GM18498 (cell line): ENCODE measurements at regions not wholly inside any gene's neighbourhood (a gene's known extent, or its start where the extent isn't known, plus 50 kb on each side); places are given as distances from the start of the nearest gene placed in this dataset.
"Not testable (repeated sequence)": the region's sequence is repeated elsewhere in the genome, so short reads cannot be mapped to it uniquely, and the experiment has no call there.

Source experiments
- ATAC-seq: cut with Tn5 transposase; IDR thresholded peaks from one replicate; pipeline ENCODE4 v1.9.1; 2021; ENCODE audit warnings: mild to moderate bottlenecking, moderate library complexity; ENCODE audit not compliant: unreplicated experiment

DNA sequence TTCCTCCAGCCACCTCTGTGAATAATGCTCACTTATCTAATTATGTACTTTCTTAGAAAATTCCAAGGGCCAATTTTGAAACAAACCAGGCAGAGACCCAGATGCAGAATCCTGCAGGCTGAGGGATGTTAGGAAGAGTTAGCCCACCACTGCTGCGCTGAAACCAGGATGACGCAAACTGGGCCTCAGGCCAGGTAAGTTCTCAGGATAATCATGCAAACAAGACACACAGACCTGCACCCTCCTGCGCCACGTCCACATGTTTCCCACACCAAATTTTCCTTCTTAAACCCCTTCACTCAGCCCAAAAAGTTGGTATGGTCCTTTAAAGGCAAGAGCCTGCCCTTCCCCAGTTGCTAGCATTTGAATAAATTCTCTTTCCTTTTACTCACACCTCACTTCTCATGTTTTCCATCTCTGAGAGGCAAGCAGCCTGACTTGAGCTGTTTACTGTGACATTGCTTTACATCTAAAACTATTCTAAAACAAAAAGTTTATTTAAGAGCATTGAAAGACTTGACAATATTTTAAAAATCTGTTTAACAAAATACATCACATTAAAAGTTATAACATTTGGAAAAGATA, 887.1 kb downstream of the LRRIQ3 start:
- no peak for ATAC-seq

DNA sequence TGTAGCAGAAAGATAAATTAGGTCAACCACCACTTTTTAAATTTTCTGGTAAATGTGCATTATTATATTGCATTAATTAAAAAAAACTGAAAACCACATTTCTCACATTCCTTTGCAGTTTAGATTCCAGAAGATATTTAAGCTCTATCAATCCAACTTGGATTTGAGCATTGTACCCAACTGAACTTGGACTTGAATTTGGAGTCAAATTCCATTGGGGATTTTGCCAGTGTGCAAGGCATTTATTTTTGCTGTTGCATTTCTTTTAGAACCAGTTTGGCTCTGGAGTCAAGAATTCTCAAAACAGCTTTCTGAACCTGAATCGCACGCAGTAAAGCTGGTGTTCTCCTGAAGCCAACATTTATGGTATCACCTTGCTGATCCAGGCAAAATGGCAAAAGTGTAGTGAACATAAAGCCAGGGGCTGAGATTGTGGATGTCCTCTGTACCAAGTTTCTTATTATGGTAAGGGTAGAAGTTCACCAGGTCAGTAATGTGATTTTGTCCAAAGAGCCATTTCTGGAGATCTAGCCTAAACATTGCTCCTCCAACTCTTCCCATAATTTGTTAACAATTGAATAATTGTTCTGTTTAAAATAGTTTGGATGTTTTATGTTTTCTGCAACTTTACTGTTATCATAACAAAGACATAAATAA, 890.9 kb downstream of the LRRIQ3 start:
- no peak for ATAC-seq

DNA sequence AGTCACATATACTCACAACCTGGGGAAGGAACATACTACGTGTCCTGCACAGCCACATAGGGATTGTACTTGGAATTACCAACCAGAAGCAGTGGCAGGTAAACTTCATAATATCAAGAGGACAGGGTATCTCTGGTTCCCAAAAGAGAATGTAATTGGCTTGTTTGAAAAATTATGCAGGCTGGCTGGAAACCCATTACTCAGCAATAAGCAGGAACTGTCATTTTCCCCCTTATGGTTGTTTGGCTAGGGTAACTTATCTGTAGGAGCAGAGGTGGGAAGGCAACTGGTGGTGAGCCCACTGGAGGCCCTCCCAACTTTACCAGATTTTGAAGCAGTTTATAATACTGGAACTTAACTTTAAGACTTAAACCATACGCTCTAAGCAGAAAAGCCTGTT, 924.1 kb downstream of the LRRIQ3 start:
- no peak for ATAC-seq

DNA sequence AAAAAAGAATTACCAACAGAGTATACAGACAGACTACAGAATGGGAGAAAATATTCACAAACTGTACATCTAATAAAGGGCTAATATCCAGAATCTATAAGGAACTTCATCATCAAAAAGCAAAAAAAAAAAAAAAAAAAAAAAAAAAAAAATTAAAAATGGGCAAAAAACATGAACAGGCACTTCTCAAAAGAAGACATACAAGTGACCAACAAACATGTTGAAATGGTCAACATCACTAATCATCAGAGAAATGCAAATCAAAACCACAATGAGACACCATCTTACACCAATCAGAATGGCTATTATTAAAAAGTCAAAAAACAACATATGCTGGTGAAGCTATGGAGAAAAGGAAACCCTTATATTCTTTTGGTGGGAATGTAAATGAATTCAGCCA, 952.8 kb downstream of the LRRIQ3 start:
- not testable (repeated sequence) for ATAC-seq

DNA sequence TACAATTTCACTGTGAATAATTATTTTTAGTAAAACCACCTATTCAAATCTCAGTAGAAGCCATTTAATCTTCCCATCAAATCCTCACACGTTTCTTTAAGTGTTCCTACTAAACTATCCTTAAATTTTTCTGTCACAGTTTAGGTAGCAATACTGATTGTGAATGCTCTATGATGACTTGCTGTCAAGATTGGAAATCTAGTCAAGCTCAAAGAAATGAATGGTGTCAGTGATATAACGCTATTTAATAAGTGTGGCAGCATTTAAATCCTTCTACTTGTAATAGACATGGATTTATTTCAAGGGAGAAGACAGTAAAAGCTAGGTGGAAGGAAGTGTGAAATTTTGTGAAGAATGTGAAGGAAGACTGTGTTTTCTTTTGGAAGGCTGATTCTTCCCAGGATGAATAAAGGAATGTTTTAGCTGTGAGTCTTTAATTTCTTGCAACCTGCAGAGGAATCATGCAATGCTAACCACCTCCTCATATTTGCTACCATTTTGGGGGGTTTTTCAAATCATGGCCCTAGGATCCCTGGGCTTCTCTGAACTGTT, 936.7 kb upstream of the NEGR1 start:
- no peak for ATAC-seq

DNA sequence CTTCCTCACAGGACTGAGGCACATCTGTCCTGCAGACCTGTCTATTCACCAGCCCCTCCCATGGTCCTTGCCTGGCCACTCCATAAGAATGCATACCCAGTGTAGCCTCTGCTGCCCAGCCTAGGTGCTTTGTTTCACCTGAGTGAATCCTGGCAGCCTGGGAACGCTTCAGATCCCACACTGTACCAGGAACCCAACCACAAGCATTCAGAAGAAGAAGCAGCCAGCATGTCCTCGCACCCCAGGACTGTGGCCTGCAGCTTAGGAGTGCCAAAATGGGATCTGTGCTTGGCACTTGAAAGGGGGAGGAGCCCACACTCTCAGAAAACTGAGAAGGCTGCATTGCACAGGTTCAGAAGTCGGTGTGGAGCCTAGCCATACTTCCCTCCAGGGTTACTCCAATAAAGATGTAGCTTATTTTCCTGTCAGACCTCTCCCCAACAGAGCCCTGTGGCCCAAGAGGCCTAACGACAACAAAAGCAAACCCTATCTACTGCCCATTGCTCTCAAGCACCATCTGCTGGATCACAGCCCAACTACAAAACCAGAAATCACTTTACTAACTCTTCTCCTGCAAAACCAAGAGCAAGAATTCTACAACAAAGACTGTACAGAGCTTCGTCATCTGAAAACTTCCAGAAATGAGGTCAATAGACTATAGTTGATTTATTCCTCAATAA, 923.1 kb upstream of the NEGR1 start:
- ATAC-seq = no peak

DNA sequence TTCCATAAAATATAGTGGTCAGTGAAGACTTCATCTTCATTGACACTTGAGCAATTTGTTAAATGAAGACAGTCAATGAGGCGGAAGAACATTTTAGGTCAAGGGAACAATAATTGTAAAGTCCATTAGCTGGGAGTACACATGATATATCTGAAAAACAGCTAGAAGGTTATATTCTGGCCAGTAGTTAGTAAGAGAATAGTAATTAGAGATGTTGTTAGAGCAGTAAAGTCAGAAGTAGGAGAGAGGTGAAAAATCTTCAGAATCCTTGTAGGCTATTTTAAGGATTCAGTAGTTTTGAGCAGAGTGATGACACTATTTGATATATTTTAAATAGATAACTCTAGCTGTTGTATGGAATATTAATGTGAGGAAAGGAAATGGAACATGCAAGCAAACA, 915.6 kb upstream of the NEGR1 start:
- ATAC-seq = no peak

DNA sequence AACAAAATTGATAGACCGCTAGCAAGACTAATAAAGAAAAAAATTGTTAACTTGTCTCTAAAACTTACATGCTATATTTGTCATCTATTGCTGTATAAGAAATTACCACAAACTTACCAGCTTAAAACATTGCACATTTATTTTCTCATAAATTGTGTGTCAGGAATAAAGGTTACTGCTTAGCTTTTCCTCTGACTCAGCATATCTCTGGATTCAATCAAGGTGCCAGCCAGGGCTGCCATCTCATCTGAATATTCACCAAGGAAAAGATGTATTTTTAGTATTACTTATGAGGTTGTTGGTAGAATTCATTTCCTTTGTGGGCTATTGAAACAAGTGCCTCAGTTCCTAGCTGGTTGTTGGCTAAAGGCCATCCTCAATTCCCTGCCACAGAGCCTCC, 912.6 kb upstream of the NEGR1 start:
- no peak for ATAC-seq

- ATAC-seq = not testable (repeated sequence)
Observed at GRCh38 chr1:73183581-73183980, 901.2 kb upstream of the NEGR1 start.

DNA sequence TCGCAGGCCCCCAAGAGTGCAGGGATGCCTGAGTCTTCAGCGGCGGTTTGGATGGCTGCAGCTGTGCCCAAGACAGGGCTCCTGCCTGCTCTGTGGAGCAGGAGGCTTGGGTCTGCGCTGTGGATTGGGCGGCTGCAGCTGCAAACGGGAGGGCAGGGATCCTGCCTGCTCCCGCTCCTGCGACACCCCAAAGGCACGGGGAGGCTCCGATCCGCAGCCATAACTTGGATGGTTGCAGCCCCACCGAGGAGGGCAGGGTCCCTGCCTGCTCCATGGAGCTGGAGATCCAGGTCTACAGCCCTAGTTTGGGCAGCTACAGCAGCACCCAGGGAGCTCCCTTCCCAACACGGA, 898.8 kb upstream of the NEGR1 start:
- no peak for ATAC-seq

GRCh38 chr1:73180397-73181189, 898.3 kb upstream of the NEGR1 start:
- no peak for ATAC-seq

DNA sequence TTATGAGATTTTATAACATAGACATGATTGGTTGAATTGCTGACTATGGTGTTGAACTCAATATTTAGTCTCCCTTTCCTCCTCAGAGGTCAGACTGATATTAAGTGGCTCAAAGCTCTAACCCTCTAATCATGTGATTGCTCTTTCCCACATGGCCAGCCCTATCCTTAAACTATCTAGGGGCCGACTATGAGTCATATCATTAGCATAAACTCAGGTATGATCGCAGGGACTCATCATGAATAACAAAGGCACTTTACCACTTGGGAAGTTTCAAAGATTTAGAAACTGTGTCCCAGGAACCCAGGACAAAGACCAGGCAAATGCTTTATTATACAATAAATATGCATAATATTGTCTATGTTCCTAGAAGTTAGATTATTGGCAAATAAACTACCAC, 894.6 kb upstream of the NEGR1 start:
- ATAC-seq = no peak

GRCh38 chr1:73167009-73167657, 884.8 kb upstream of the NEGR1 start:
- ATAC-seq = no peak

DNA sequence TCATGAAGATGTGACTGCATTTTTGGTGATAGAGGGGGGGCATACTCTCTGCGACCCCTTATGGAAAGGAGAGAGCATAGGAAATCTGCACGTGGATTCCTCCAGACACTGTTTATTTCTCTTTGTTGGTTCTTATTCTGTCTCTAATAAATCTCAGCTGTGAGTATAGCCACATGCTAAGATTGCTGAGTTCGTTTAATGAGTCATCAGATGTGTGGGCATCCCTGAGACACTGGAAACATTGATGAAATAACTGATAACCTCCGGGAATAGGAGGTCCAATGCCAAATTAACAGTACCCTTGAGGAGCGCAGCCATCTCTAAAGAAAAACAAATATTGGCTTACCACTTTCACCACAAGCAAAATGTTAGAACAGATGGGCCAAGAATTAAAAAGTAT, 880.2 kb upstream of the NEGR1 start:
- ATAC-seq = no peak

DNA sequence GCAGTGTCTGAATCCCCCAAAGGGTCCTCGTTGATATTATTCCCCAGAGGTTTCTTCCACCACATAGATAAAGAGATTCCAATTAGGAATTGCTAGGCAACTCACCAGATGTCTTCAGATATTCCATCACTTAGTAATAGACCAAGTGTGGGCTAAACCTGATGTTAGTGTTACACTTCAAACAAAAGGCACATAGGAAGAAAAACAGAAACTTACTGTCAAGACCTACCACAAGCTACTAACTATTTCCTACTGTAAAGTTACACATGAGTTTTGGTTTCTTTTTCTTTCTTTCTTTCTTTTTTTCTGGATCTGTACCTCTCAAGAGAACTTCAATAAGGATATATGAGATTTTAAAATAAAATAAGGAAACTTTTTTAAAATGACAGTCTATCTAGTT, 879.1 kb upstream of the NEGR1 start:
- ATAC-seq = no peak

DNA sequence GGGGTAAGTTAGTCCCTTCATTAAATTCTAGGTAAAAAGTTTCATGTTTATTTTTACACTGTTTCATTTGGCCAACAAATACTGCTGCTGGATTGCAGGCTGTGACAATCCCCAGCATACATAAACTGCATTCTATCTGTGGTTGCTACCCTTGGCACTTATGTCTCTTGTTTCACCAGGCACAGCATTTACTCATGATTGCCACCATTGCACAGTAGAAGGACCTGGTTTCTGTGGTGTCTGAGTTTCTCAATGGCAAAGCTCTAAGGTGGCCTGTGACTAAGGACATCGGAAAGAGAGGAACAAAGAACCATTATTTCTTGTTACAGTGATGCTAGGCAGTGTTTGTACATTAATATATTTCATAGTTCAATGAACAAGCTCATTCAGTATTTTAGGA, 878.4 kb upstream of the NEGR1 start:
- no peak for ATAC-seq

GRCh38 chr1:73144311-73144710, 862.0 kb upstream of the NEGR1 start:
- no peak for ATAC-seq

DNA sequence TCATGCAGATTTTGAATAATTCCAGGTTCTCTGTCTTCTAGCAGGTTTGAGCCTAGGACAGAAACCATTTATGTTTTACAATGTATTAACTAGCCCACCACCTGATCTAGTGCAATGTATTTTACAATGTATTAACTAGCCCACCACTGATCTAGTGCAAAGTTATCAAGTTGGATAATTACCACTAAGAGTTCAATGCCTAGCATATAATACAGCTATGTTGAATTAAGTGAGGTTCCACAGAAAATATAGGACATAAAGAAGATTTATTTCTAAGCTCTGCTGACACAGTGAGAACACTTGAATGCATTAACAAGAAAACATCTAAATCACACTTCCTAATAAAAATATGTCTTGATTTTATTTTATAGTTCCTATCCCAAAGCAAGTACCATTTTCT, 854.6 kb upstream of the NEGR1 start:
- ATAC-seq = no peak

DNA sequence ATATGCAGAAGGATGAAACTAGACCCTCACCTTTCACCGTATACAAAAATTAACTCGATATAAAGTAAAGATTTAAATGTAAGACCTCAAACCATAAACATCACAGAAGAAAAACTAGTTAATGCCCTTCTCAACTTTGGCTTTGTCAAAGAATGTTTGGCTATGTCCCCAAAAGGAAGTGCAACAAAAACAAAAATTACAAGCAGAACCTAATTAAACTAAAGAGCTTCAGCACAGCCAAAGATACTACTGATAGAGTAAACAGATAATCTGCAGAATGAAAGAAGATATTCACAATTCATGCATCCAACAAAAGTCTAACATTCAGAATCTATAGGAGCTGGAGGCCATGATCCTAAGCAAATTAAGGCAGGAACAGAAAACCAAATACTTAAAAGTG, 824.6 kb upstream of the NEGR1 start:
- no peak for ATAC-seq

GRCh38 chr1:73105755-73106154, 823.4 kb upstream of the NEGR1 start:
- ATAC-seq = no peak

DNA sequence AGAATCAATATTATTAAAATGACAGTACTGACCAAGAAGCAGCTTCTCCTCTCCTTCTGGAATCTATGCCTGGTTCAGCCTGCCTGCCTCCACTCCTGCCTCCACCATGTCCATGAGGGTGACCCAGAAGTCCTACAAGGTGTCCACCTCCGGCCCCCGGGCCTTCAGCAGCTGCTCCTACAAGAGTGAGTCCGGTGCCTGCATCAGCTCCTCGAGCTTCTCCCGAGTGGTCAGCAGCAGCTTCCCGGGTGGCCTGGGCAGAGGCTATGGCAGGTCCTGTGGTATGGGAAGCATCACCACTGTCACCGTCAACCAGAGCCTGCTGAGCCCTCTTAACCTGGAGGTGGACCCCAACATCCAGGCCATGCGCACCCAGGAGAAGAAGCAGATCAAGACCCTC, 822.4 kb upstream of the NEGR1 start:
- no peak for ATAC-seq
